Choroid plexus epithelial cell (primary cell): ENCODE measurements at regions not wholly inside any gene's neighbourhood (a gene's known extent, or its start where the extent isn't known, plus 50 kb on each side); places are given as distances from the start of the nearest gene placed in this dataset.

Source experiments
- DNase-seq: peaks from one replicate; pipeline ENCODE4 v3.0.0-alpha.2; 2010; ENCODE audit warnings: low read depth
- H3K4me3 ChIP-seq: 2 replicates; pipeline ENCODE4 v1.5.1; 2011; ENCODE audit warnings: low read depth, mild to moderate bottlenecking, control low read depth, low read length, moderate library complexity
- CTCF ChIP-seq: conservative IDR thresholded peaks from 2 replicates; pipeline ENCODE4 v1.5.1; 2011; ENCODE audit warnings: low read depth, mild to moderate bottlenecking, control low read depth, inconsistent platforms, low read length, moderate library complexity

- H3K4me3 ChIP-seq = no peak overlapping the region
- no peak for DNase-seq
- TF ChIP-seq CTCF = no peak
Observed at GRCh38 chr14:34111505-34111904, 160.6 kb upstream of the EGLN3 start.

- DNase-seq = no peak
- no peak overlapping the region for H3K4me3 ChIP-seq
- no peak for TF ChIP-seq CTCF
Observed at GRCh38 chr14:34110531-34110930, 159.7 kb upstream of the EGLN3 start.

GRCh38 chr14:34107441-34107840 is 156.6 kb upstream of the EGLN3 start:
- no peak overlapping the region for H3K4me3 ChIP-seq
- TF ChIP-seq CTCF = no peak

GRCh38 chr14:34106310-34106709 is 155.4 kb upstream of the EGLN3 start:
- no peak overlapping the region for H3K4me3 ChIP-seq
- no peak for TF ChIP-seq CTCF
- no peak for DNase-seq

More at GRCh38 chr14:34107441-34107840, 156.6 kb upstream of the EGLN3 start:
- no peak for DNase-seq

- no peak for TF ChIP-seq CTCF
- no peak for DNase-seq
- H3K4me3 ChIP-seq = no peak overlapping the region
Observed at GRCh38 chr14:34104489-34105397, 153.9 kb upstream of the EGLN3 start.

GRCh38 chr14:34103176-34103575 is 152.3 kb upstream of the EGLN3 start:
- DNase-seq = no peak
- no peak overlapping the region for H3K4me3 ChIP-seq
- TF ChIP-seq CTCF = no peak

GRCh38 chr14:34099635-34100034 is 148.8 kb upstream of the EGLN3 start:
- TF ChIP-seq CTCF = no peak
- H3K4me3 ChIP-seq = no peak overlapping the region
- DNase-seq = no peak
